H1 (cell line): ENCODE measurements at regions not wholly inside any gene's neighbourhood (a gene's known extent, or its start where the extent isn't known, plus 50 kb on each side); places are given as distances from the start of the nearest gene placed in this dataset.

Experiments
- CTCF ChIA-PET: fragments of 300-600 bp; sonication (Branson Sonifier 250); formaldehyde crosslinking; loops from one replicate; lab custom pipeline; 2021; ENCODE audit not compliant: partially characterized antibody; lab: Charles Lee
- POLR2A ChIA-PET: fragments of 300-600 bp; sonication (Branson Sonifier 250); formaldehyde crosslinking; loops from one replicate; lab custom pipeline; 2021; ENCODE audit warnings: inconsistent platforms; ENCODE audit not compliant: partially characterized antibody; lab: Charles Lee
- DNase-seq, 2 experiments: peaks; one replicate each; pipeline versions ENCODE4 v3.0.0 to v3.0.0-alpha.2; 2010 to 2022; ENCODE audit warnings: low spot score in 2 of 2, low read depth in 1 of 2, mixed read lengths in 1 of 2
- FAIRE-seq: peaks from 2 replicates; lab custom pipeline; 2011; peaks lifted over from hg19 to GRCh38; lab: Jason Lieb, UNC
- H2AFZ ChIP-seq: 2 replicates; pipeline ENCODE4 v1.8.1; 2012; ENCODE audit warnings: low read length, inconsistent platforms
- H2AK5ac ChIP-seq: 2 replicates; pipeline ENCODE4 v1.6.1; 2013; ENCODE audit warnings: low read depth, low read length
- H2BK120ac ChIP-seq: replicated peaks from 2 replicates; pipeline ENCODE3; 2013; ENCODE audit warnings: low read depth, low read length, inconsistent platforms
- H2BK12ac ChIP-seq: 2 replicates; pipeline ENCODE4 v1.6.1; 2013; ENCODE audit warnings: low read depth, low read length
- H2BK15ac ChIP-seq: 2 replicates; pipeline ENCODE4 v1.6.1; 2013; ENCODE audit warnings: low read length
- H2BK20ac ChIP-seq: 2 replicates; pipeline ENCODE4 v1.6.1; 2013; ENCODE audit warnings: low read length
- H2BK5ac ChIP-seq: 2 replicates; pipeline ENCODE4 v1.6.1; 2013; ENCODE audit warnings: low read depth, low read length
- H3K14ac ChIP-seq: 2 replicates; pipeline ENCODE4 v1.6.1; 2013; ENCODE audit warnings: inconsistent platforms; ENCODE audit not compliant: insufficient read length
- H3K18ac ChIP-seq: 2 replicates; pipeline ENCODE4 v1.6.1; 2013; ENCODE audit warnings: low read length; ENCODE audit errors: extremely low read depth
- H3K23ac ChIP-seq: 2 replicates; pipeline ENCODE4 v1.6.1; 2013; ENCODE audit warnings: inconsistent platforms; ENCODE audit not compliant: insufficient read length
- H3K23me2 ChIP-seq: 2 replicates; pipeline ENCODE4 v1.6.1; 2013; ENCODE audit warnings: low read depth, low read length
- H3K27ac ChIP-seq: 2 replicates; pipeline ENCODE4 v1.6.1; 2011; ENCODE audit warnings: low read depth, low read length, inconsistent platforms
- H3K27me3 ChIP-seq, 4 experiments: replicated peaks in 1 of 4; 1 replicate in 1 of 4; 2 replicates in 3 of 4; pipeline versions ENCODE4 v1.6.1 to v1.8.1; 2011 to 2013; ENCODE audit warnings: low read length in 3 of 4, mild to moderate bottlenecking in 3 of 4, inconsistent platforms in 2 of 4, mixed read lengths in 2 of 4, moderate library complexity in 1 of 4; ENCODE audit not compliant: control insufficient read depth in 3 of 4, insufficient read depth in 3 of 4; ENCODE audit errors: extremely low read depth in 1 of 4
- H3K36me3 ChIP-seq, 4 experiments: 2 replicates each; pipeline versions ENCODE4 v1.6.1 to v1.8.1; 2011 to 2013; ENCODE audit warnings: mild to moderate bottlenecking in 4 of 4, low read length in 3 of 4, moderate library complexity in 2 of 4, control low read depth in 1 of 4, inconsistent platforms in 1 of 4; ENCODE audit not compliant: insufficient read depth in 4 of 4, control insufficient read depth in 2 of 4
- H3K4ac ChIP-seq: replicated peaks from 2 replicates; pipeline ENCODE3; 2013; ENCODE audit warnings: low read length, low read depth, mixed read lengths, inconsistent platforms; ENCODE audit not compliant: insufficient read length
- H3K4me1 ChIP-seq, 4 experiments: replicated peaks in 1 of 4; 1 replicate in 1 of 4; 2 replicates in 3 of 4; pipeline versions ENCODE4 v1.6.1 to v1.8.1; 2011 to 2013; ENCODE audit warnings: low read length in 3 of 4, inconsistent platforms in 2 of 4, mixed read lengths in 1 of 4; ENCODE audit not compliant: insufficient read depth in 4 of 4, control insufficient read depth in 3 of 4
- H3K4me2 ChIP-seq, 2 experiments: 2 replicates each; pipeline versions ENCODE4 v1.6.1 to v1.8.1; 2011 to 2013; ENCODE audit warnings: low read depth in 2 of 2, low read length in 2 of 2, control low read depth in 1 of 2, inconsistent platforms in 1 of 2, mild to moderate bottlenecking in 1 of 2; ENCODE audit not compliant: insufficient read depth in 1 of 2
- H3K4me3 ChIP-seq, 4 experiments: fragments of 200-600, 300-600 bp in 1 of 4; sonication (generic), shearing (Covaris generic), sonication (Bioruptor Twin) in 1 of 4; 2 replicates each; pipeline versions ENCODE4 v1.5.1 to v1.8.1; 2011 to 2016; ENCODE audit warnings: low read length in 4 of 4, low read depth in 3 of 4, control low read depth in 2 of 4, inconsistent platforms in 2 of 4, mild to moderate bottlenecking in 2 of 4, mixed read lengths in 1 of 4, moderate library complexity in 1 of 4; ENCODE audit not compliant: insufficient read depth in 2 of 4; ENCODE audit errors: extremely low read depth in 1 of 4
- H3K56ac ChIP-seq: replicated peaks from 2 replicates; pipeline ENCODE3; 2013; ENCODE audit warnings: low read depth, mild to moderate bottlenecking, mixed read lengths, low read length, inconsistent platforms; ENCODE audit not compliant: insufficient read length
- H3K79me1 ChIP-seq: 2 replicates; pipeline ENCODE4 v1.6.1; 2013; ENCODE audit warnings: low read depth, low read length, control low read depth
- H3K79me2 ChIP-seq, 2 experiments: 2 replicates each; pipeline versions ENCODE4 v1.6.1 to v1.8.1; 2012 to 2013; ENCODE audit warnings: low read length in 2 of 2, mild to moderate bottlenecking in 2 of 2, inconsistent platforms in 1 of 2; ENCODE audit not compliant: insufficient read depth in 2 of 2, control insufficient read depth in 1 of 2
- H3K9ac ChIP-seq, 4 experiments: replicated peaks in 1 of 4; 1 replicate in 1 of 4; 2 replicates in 3 of 4; pipeline versions ENCODE4 v1.6.1 to v1.8.1; 2011 to 2013; ENCODE audit warnings: low read depth in 3 of 4, low read length in 3 of 4, control low read depth in 2 of 4, mild to moderate bottlenecking in 2 of 4, moderate library complexity in 2 of 4, inconsistent platforms in 1 of 4; ENCODE audit errors: extremely low read depth in 1 of 4
- H3K9me3 ChIP-seq, 2 experiments: 2 replicates each; pipeline versions ENCODE4 v1.6.1 to v1.8.1; 2012 to 2013; ENCODE audit warnings: mild to moderate bottlenecking in 2 of 2, moderate library complexity in 2 of 2, control low read depth in 1 of 2, inconsistent platforms in 1 of 2, low read depth in 1 of 2, low read length in 1 of 2, mixed read lengths in 1 of 2; ENCODE audit not compliant: insufficient read depth in 2 of 2
- H4K20me1 ChIP-seq, 2 experiments: replicated peaks in 1 of 2; 2 replicates each; pipeline versions ENCODE3 to v1.8.1; 2011 to 2013; ENCODE audit warnings: inconsistent platforms in 2 of 2, low read length in 2 of 2, mild to moderate bottlenecking in 1 of 2; ENCODE audit not compliant: insufficient read depth in 2 of 2, control insufficient read depth in 1 of 2
- H4K5ac ChIP-seq: 2 replicates; pipeline ENCODE4 v1.6.1; 2013; ENCODE audit warnings: low read length, low read depth, mixed read lengths, inconsistent platforms; ENCODE audit not compliant: insufficient read length
- H4K8ac ChIP-seq: 2 replicates; pipeline ENCODE4 v1.8.0; 2013; ENCODE audit warnings: mild to moderate bottlenecking, moderate library complexity, low read length, inconsistent platforms; ENCODE audit not compliant: insufficient read depth; ENCODE audit errors: extremely low read depth
- H4K91ac ChIP-seq: replicated peaks from 2 replicates; pipeline ENCODE3; 2013; ENCODE audit warnings: low read length, mixed read lengths, inconsistent platforms; ENCODE audit not compliant: insufficient read length
- ASH2L ChIP-seq: fragments of 200-600, 300-600 bp; sonication (generic); IDR thresholded peaks from one replicate; pipeline ENCODE4 v1.7.1; 2017; ENCODE audit warnings: low read length
- BRCA1 ChIP-seq: IDR thresholded peaks from 2 replicates; pipeline ENCODE4 v1.6.1; 2012; ENCODE audit warnings: low read depth, low read length, improper control_type of control experiment
- CEBPB ChIP-seq: IDR thresholded peaks from 2 replicates; pipeline ENCODE4 v1.6.1; 2012; ENCODE audit warnings: low read depth, low read length
- CHD1 ChIP-seq: IDR thresholded peaks from 2 replicates; pipeline ENCODE4 v1.6.1; 2012; ENCODE audit warnings: low read depth, low read length, improper control_type of control experiment
- CTBP2 ChIP-seq: IDR thresholded peaks from 2 replicates; pipeline ENCODE4 v1.7.0; 2011; ENCODE audit warnings: borderline replicate concordance, mild to moderate bottlenecking, moderate library complexity, mixed read lengths, low read length; ENCODE audit not compliant: insufficient read depth, insufficient read length
- EP300 ChIP-seq, 2 experiments: IDR thresholded peaks; 1 replicate in 1 of 2; 2 replicates in 1 of 2; pipeline ENCODE4 v1.6.1; 2011 to 2012; ENCODE audit warnings: low read depth in 2 of 2, low read length in 2 of 2, mild to moderate bottlenecking in 2 of 2, borderline replicate concordance in 1 of 2, inconsistent platforms in 1 of 2, moderate library complexity in 1 of 2
- EZH2 ChIP-seq: fragments of 200-600 bp; sonication (generic); IDR thresholded peaks from 2 replicates; pipeline ENCODE4 v1.7.1; 2012; ENCODE audit warnings: low read depth, mild to moderate bottlenecking, moderate library complexity, low read length, inconsistent platforms; ENCODE audit not compliant: severe bottlenecking
- PHF8 ChIP-seq: fragments of 200-600 bp; sonication (generic); conservative IDR thresholded peaks from 2 replicates; pipeline ENCODE4 v1.7.1; 2012; ENCODE audit warnings: low read depth, mild to moderate bottlenecking, inconsistent platforms, low read length, moderate library complexity
- RNF2 ChIP-seq: fragments of 200-900, 300-1000 bp; sonication (generic); IDR thresholded peaks from 2 replicates; pipeline ENCODE4 v1.7.1; 2016; ENCODE audit warnings: borderline replicate concordance, low read depth, mild to moderate bottlenecking, antibody characterized with exemption, low read length; ENCODE audit not compliant: poor library complexity, severe bottlenecking; ENCODE audit errors: missing control alignments
- SIX5 ChIP-seq: IDR thresholded peaks from 2 replicates; pipeline ENCODE4 v1.6.1; 2011; ENCODE audit warnings: mild to moderate bottlenecking, low read depth, low read length
- SP1 ChIP-seq: IDR thresholded peaks from 2 replicates; pipeline ENCODE4 v1.6.1; 2011; ENCODE audit warnings: low read depth, low read length
- WGBS, 2 experiments: shearing (Covaris generic) in 1 of 2; methylation state at CpG; one replicate each; pipeline versions ENCODE4 v1.1.6 to v1.1.7; 2013 to 2015; ENCODE audit warnings: low lambda C conversion rate in 2 of 2, mixed read lengths in 2 of 2, inconsistent platforms in 1 of 2, low coverage in 1 of 2, missing lambda C conversion rate in 1 of 2; ENCODE audit not compliant: insufficient replicate concordance in 2 of 2, insufficient coverage in 1 of 2, insufficient read length in 1 of 2; ENCODE audit errors: extremely low coverage in 1 of 2, missing lambda C conversion rate in 1 of 2; 5-methylcytosine and 5-hydroxymethylcytosine counted together

- Histone ChIP-seq H3K27ac (no peak overlapping the region), H2AK5ac (no peak overlapping the region), H3K14ac (no peak overlapping the region), H3K56ac (no peak overlapping the region), H3K79me2 (no peaks in the 10 kb centered on the region), H4K8ac (no peak overlapping the region), H3K4me2 (no peak overlapping the region), H2AFZ (no peak overlapping the region), H2BK120ac (no peak overlapping the region), H2BK15ac (no peak overlapping the region), H3K4me1 (no peaks in the 10 kb centered on the region), H3K23ac (no peak overlapping the region), H3K4ac (no peak overlapping the region), H2BK5ac (no peak overlapping the region), H3K4me3 (no peak overlapping the region), H4K5ac (no peak overlapping the region), H3K36me3 (no peaks in the 10 kb centered on the region), H3K23me2 (0 out of 2 replicates have a peak, but pooled peaks cover 1% of the 10 kb centered on the region), H3K27me3 (no peaks in the 10 kb centered on the region), H2BK20ac (no peak overlapping the region), H4K20me1 (no peaks in the 10 kb centered on the region), H3K9ac (no peak overlapping the region), H3K9me3 (no peaks in the 10 kb centered on the region), H3K18ac (no peak overlapping the region), H3K79me1 (no peaks in the 10 kb centered on the region), H4K91ac (no peak overlapping the region), H2BK12ac (no peak overlapping the region)
- CTCF ChIA-PET: interaction anchor here (0.8 to 0.9 kb wide), 2 partner anchors 16 to 72 kb away, joined by 3 read pairs; no protein-coding TSS in a partner anchor
- no peak for FAIRE-seq
- WGBS, 2 experiments: 85% methylated on average over 5 of the region's 5 CpGs; no CpG with 5 or more reads in 1 of the 2 experiments
- POLR2A ChIA-PET: no interaction called here
- no peak for TF ChIP-seq CHD1
- TF ChIP-seq CTBP2: no peak
- TF ChIP-seq EP300 (IDR thresholded peaks at IDR 0.05; ENCODE audit: borderline replicate concordance in 1 of 2, low read depth in 2 of 2, low read length in 2 of 2): no peak
- no peak for TF ChIP-seq BRCA1
- no peak for TF ChIP-seq SP1
- no peak for TF ChIP-seq CEBPB
- TF ChIP-seq EZH2: no peak
- TF ChIP-seq RNF2: no peak
- no peak for TF ChIP-seq SIX5
- TF ChIP-seq ASH2L: no peak
- no peak for TF ChIP-seq PHF8
- DNase-seq: no peak
These were observed 150.1 kb downstream of the TPRA1 start for GRCh38 chr3:127440384-127440783.
